BE2C (cell line): ENCODE measurements at regions not wholly inside any gene's neighbourhood (a gene's known extent, or its start where the extent isn't known, plus 50 kb on each side); places are given as distances from the start of the nearest gene placed in this dataset.

ENCODE experiments used
- DNase-seq: peaks from one replicate; pipeline ENCODE4 v3.0.0-alpha.2; 2020
- H3K27me3 ChIP-seq: fragments of 250-450 bp; sonication (Bioruptor Pico); 2 replicates; pipeline ENCODE4 v1.5.1; 2020; ENCODE audit warnings: mild to moderate bottlenecking
- H3K36me3 ChIP-seq: fragments of 250-450 bp; sonication (Bioruptor Pico); 2 replicates; pipeline ENCODE4 v1.5.1; 2020; ENCODE audit warnings: mild to moderate bottlenecking
- H3K4me1 ChIP-seq: fragments of 250-450 bp; sonication (Bioruptor Pico); 2 replicates; pipeline ENCODE4 v1.5.1; 2020
- H3K4me3 ChIP-seq: 2 replicates; pipeline ENCODE4 v1.5.1; 2011; ENCODE audit warnings: low read depth, low read length
- H3K9me3 ChIP-seq: fragments of 250-450 bp; sonication (Bioruptor Pico); 2 replicates; pipeline ENCODE4 v1.5.1; 2020
- TF ChIP-seq, protein P1 (sequence below): IDR thresholded peaks from 2 replicates; pipeline ENCODE4 v1.5.1; 2012; ENCODE audit warnings: mild to moderate bottlenecking, low read depth, low read length

DNA sequence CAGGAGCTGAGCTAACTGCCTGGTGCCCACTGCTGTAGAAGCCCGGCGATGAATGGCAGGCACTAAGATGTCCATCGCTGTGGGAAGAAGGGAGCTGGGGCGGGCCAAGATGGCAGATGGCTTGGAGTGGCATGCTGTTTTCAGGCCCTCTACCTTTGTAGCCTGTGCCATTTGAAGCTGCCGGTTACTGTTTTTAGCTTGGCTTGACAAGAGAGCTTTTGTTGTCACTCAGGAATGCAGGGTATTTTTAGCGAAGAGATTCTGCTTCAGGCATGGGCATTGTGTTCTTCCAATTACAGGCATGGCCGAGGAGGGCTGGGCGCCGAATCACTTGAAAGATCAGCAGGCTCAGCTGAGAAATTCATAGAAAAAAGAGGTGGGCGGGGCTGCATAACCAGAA, 348.7 kb downstream of the RPS6KC1 start:
- Histone ChIP-seq H3K4me1 (no peaks in the 10 kb centered on the region), H3K36me3 (no peaks in the 10 kb centered on the region), H3K27me3 (no peaks in the 10 kb centered on the region), H3K9me3 (no peaks in the 10 kb centered on the region), H3K4me3 (no peak overlapping the region)
- no peak for DNase-seq
- TF ChIP-seq, protein P1, sequence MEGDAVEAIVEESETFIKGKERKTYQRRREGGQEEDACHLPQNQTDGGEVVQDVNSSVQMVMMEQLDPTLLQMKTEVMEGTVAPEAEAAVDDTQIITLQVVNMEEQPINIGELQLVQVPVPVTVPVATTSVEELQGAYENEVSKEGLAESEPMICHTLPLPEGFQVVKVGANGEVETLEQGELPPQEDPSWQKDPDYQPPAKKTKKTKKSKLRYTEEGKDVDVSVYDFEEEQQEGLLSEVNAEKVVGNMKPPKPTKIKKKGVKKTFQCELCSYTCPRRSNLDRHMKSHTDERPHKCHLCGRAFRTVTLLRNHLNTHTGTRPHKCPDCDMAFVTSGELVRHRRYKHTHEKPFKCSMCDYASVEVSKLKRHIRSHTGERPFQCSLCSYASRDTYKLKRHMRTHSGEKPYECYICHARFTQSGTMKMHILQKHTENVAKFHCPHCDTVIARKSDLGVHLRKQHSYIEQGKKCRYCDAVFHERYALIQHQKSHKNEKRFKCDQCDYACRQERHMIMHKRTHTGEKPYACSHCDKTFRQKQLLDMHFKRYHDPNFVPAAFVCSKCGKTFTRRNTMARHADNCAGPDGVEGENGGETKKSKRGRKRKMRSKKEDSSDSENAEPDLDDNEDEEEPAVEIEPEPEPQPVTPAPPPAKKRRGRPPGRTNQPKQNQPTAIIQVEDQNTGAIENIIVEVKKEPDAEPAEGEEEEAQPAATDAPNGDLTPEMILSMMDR: no peak

DNA sequence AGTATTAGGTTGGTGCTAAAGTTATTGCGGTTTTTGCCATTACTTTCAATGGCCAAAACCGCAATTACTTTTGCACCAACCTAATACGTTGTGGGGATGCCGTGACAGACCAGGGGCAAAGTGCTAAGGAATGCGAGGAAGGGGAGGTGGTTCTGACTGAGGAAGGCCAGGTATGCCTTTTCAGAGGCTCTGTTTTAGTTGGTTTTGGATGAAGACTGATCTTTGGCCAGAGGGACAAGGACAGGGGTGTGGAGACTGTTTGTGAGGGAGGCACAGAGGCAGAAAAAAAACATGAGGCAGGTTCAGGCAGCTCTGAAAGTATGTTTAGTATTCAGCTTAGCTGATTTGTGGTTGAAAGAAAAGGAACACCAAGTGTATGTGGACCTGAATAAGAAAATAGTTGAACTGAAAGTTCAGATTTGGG, 358.2 kb downstream of the RPS6KC1 start:
- Histone ChIP-seq H3K9me3 (no peaks in the 10 kb centered on the region), H3K36me3 (no peaks in the 10 kb centered on the region), H3K4me3 (no peak overlapping the region), H3K27me3 (no peaks in the 10 kb centered on the region), H3K4me1 (no peaks in the 10 kb centered on the region)
- DNase-seq: no peak
- TF ChIP-seq, protein P1: no peak

DNA sequence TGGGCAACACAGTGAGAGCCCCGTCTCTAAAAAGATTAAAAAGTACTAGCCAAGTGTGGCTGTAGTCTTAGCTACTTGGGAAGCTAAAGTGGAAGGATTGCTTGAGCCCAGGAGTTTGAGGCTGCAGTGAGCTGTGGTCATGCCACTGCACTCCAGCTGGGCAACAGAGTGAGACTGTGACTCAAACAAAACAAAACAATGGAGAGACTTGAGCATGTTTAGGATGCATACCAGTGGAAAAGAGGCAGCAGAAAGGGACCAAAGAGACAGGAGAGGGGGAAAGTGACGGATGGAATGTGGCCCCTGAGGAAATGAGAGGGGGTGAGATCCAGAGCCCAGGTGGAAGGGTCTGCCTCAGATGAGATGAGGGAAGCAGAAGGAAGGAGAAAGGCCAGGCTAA, 358.9 kb downstream of the RPS6KC1 start:
- TF ChIP-seq, protein P1: no peak
- H3K27me3 ChIP-seq: no peaks in the 10 kb centered on the region
- H3K4me1 ChIP-seq: no peaks in the 10 kb centered on the region
- H3K4me3 ChIP-seq: no peak overlapping the region
- no peaks in the 10 kb centered on the region for H3K36me3 ChIP-seq
- H3K9me3 ChIP-seq: no peaks in the 10 kb centered on the region
- no peak for DNase-seq

DNA sequence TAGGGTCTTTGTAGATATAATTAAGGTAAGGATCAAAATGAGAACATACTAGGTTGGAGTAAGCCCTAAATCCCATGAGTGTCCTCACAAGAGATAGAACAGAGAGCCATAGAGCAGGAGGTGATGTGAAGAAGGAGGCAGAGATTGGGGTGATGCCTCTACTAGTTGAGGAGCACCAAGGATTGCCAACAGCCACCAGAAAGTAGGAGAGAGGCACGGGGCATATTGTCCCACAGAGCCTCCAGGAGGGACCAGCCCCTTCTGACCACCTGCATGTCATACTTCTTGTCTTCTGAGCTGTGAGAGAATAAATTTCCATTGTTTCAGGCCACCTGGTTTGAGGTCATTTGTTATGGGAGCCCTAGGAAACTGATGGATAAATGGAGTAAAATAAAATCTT, 363.3 kb downstream of the RPS6KC1 start:
- Histone ChIP-seq H3K4me3 (no peak overlapping the region), H3K4me1 (no peaks in the 10 kb centered on the region), H3K9me3 (no peaks in the 10 kb centered on the region), H3K27me3 (no peaks in the 10 kb centered on the region), H3K36me3 (no peaks in the 10 kb centered on the region)
- no peak for DNase-seq
- TF ChIP-seq, protein P1: no peak

DNA sequence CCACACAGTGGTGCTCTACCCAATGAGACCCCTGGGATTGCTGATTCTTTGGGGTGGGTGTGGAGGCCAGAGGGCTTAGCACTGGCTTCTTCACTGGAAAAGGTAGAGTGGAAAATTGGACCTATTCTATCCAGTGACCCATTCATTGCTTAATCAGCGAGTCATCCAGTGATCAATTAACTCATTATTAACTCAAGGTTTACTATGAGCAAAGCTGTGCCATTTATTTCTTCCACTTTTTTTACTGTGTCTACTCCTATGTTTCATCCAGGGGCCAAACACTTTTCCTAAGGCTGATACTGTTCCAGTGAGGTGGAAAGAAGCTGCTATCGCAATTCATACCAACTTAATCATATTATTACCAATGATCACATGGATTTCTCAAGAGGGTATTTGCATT, 363.9 kb downstream of the RPS6KC1 start:
- Histone ChIP-seq H3K9me3 (no peaks in the 10 kb centered on the region), H3K27me3 (no peaks in the 10 kb centered on the region), H3K4me1 (no peaks in the 10 kb centered on the region), H3K36me3 (no peaks in the 10 kb centered on the region), H3K4me3 (no peak overlapping the region)
- DNase-seq: no peak
- TF ChIP-seq, protein P1: no peak

DNA sequence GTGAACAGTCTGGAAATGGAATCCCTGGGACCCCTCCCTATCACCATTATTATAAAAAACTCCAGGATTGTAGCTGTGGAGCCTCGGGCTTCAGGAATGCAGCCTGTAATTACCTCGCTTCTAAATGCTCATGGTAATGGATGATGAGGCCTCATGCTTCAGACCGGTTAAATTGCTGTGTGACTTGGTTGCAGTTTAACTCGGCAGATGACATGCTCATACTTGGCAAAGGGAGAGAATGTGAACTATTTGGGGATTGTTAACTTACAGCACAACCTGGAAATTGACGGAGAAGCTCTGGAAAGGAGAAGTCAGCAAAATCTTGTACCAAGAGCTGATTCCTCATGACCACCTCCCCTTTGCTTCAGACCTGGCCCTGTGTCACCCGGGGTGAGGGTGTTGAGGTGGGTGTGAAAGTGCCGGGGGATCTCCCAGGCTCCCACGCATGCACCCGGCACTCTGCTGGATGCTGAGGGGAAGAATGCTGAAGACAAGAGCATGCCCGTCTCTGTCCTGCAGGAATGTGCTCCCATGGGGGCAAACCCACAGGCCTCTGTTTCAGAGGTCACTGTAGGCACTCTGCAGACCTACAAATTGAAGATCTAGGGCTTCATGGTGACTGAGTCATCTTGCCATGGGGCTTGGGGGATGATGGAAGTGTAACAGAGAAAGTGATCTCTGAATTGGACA, 364.8 kb downstream of the RPS6KC1 start:
- TF ChIP-seq, protein P1: no peak
- Histone ChIP-seq H3K4me1 (no peaks in the 10 kb centered on the region), H3K4me3 (no peak overlapping the region), H3K36me3 (no peaks in the 10 kb centered on the region), H3K9me3 (no peaks in the 10 kb centered on the region), H3K27me3 (no peaks in the 10 kb centered on the region)
- no peak for DNase-seq
